Uterus (tissue), 2 donors: ENCODE measurements at regions not wholly inside any gene's neighbourhood (a gene's known extent, or its start where the extent isn't known, plus 50 kb on each side); places are given as distances from the start of the nearest gene placed in this dataset.

ENCODE experiments used
- POLR2A ChIP-seq, 2 donors: fragments of 450-650 bp; IDR thresholded peaks; one replicate each; pipeline ENCODE4 v1.6.1; 2016; ENCODE audit warnings: antibody characterized with exemption in 2 of 2, mild to moderate bottlenecking in 1 of 2, moderate library complexity in 1 of 2
- TF ChIP-seq, protein P1 (sequence below), 4 experiments: fragments of 200-600 bp in 2 of 4; fragments of 450-650 bp in 2 of 4; sonication (generic) in 2 of 4; IDR thresholded peaks; one replicate each; pipeline ENCODE4 v1.5.1; 2016 to 2019; ENCODE audit warnings: antibody characterized with exemption in 4 of 4, mild to moderate bottlenecking in 2 of 4, moderate library complexity in 1 of 4

GRCh38 chr4:85280963-85281362 lies 194.0 kb upstream of the ARHGAP24 start:
- TF ChIP-seq, protein P1, sequence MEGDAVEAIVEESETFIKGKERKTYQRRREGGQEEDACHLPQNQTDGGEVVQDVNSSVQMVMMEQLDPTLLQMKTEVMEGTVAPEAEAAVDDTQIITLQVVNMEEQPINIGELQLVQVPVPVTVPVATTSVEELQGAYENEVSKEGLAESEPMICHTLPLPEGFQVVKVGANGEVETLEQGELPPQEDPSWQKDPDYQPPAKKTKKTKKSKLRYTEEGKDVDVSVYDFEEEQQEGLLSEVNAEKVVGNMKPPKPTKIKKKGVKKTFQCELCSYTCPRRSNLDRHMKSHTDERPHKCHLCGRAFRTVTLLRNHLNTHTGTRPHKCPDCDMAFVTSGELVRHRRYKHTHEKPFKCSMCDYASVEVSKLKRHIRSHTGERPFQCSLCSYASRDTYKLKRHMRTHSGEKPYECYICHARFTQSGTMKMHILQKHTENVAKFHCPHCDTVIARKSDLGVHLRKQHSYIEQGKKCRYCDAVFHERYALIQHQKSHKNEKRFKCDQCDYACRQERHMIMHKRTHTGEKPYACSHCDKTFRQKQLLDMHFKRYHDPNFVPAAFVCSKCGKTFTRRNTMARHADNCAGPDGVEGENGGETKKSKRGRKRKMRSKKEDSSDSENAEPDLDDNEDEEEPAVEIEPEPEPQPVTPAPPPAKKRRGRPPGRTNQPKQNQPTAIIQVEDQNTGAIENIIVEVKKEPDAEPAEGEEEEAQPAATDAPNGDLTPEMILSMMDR (IDR thresholded peaks at IDR 0.05) = no peak
- TF ChIP-seq POLR2A (IDR thresholded peaks at IDR 0.05) = no peak
